Right cardiac atrium (tissue), 5 donors: ENCODE measurements at regions not wholly inside any gene's neighbourhood (a gene's known extent, or its start where the extent isn't known, plus 50 kb on each side); places are given as distances from the start of the nearest gene placed in this dataset.

Experiments
- ATAC-seq, 2 donors: fragments of 200-7000 bp; cut with Tn5 transposase; one replicate each; pipeline versions ENCODE4 v1.8.0 to v1.9.1; 2020; ENCODE audit warnings: moderate library complexity in 2 of 2, mild to moderate bottlenecking in 1 of 2
- DNase-seq, 3 donors: peaks; one replicate each; pipeline ENCODE4 v3.0.0-alpha.2; 2020
- H3K27ac ChIP-seq: one replicate; pipeline ENCODE4 v1.5.1; 2013; ENCODE audit warnings: mild to moderate bottlenecking, low read length, control low read depth, moderate library complexity
- H3K27me3 ChIP-seq: one replicate; pipeline ENCODE4 v1.6.1; 2013; ENCODE audit not compliant: control insufficient read depth, insufficient read depth
- H3K4me1 ChIP-seq: one replicate; pipeline ENCODE4 v1.6.1; 2013; ENCODE audit warnings: low read length; ENCODE audit not compliant: control insufficient read depth, insufficient read depth
- H3K4me3 ChIP-seq: one replicate; pipeline ENCODE4 v1.5.1; 2013; ENCODE audit warnings: low read length, control low read depth
- H3K9me3 ChIP-seq: one replicate; pipeline ENCODE4 v1.6.1; 2013; ENCODE audit warnings: low read length; ENCODE audit not compliant: control insufficient read depth
- WGBS: extraction: QIAGEN DNeasy Blood & Tissue Kit; methylation state at CpG from one replicate; pipeline ENCODE4 v1.1.7; 2013; 5-methylcytosine and 5-hydroxymethylcytosine counted together
- intact Hi-C, 4 donors: fragments of 100-400 bp; cut with DNase I; formaldehyde crosslinking; loops; one replicate each; pipeline versions ENCODE4 v1.11.0 to v1.14.0; 2022 to 2023
- donor health status: healthy with polysubstance abuse.
- donor health status: DM: no; HTN: yes; CAD: no.
- donor health status: DM: no; HTN: no; CAD: no.
- donor health status: DM: no; HTN: yes; CAD: no; lungs with severe emphysema.
- donor health status: DM: yes; HTN: yes; CAD: no.

DNA sequence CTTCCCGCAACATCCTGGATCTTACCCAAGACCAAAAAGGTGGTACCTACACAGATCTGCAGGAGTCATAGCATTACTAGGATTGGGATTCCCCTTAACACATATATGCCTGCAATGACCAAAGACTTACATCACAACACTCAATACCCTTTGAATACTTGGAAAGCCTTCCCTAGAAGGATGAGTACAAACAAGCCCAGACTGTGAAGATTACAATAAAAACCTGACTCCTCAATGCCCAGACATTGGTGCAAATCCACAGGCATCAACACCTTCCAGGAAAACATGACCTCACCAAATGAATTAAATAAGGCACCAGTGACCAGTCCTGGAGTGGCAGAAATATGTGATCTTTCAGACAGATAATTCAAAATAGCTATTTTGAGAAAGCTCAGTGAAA lies 326.8 kb downstream of the TBL1XR1 start:
- intact Hi-C loops = loop anchor here in 2 of 4 donors (5.0 to 10.0 kb wide), 3 partner anchors 64 to 1517 kb away; no protein-coding TSS in a partner anchor
- ATAC-seq (no peak), DNase-seq (no peak)
- peaks cover 3% of the 10 kb centered on the region for H3K4me1 ChIP-seq
- H3K27me3 ChIP-seq = no peaks in the 10 kb centered on the region
- H3K27ac ChIP-seq = no peak overlapping the region
- H3K4me3 ChIP-seq = no peak overlapping the region
- WGBS = 98% methylated on average over 1 of the region's 1 CpG
- no peaks in the 10 kb centered on the region for H3K9me3 ChIP-seq

- H3K27me3 ChIP-seq = no peaks in the 10 kb centered on the region
- WGBS = 66% methylated on average over 7 of the region's 7 CpGs
- ATAC-seq (no peak), DNase-seq (peak in 1 of 3 donors; percentile 16)
- H3K4me1 ChIP-seq = peaks cover 2% of the 10 kb centered on the region
- no peak overlapping the region for H3K4me3 ChIP-seq
- no peak overlapping the region for H3K27ac ChIP-seq
- H3K9me3 ChIP-seq = no peaks in the 10 kb centered on the region
- intact Hi-C loops = no loop called here
These were observed 329.3 kb downstream of the TBL1XR1 start for GRCh38 chr3:176867681-176868663.

- Histone ChIP-seq H3K4me3 (no peak overlapping the region), H3K9me3 (no peaks in the 10 kb centered on the region), H3K4me1 (no peaks in the 10 kb centered on the region), H3K27me3 (no peaks in the 10 kb centered on the region), H3K27ac (no peak overlapping the region)
- ATAC-seq = no peak
- DNase-seq = peak in 1 of 3 donors; percentile 22
- 95% methylated on average over 4 of the region's 4 CpGs for WGBS
- intact Hi-C loops = no loop called here
These were observed 336.1 kb downstream of the TBL1XR1 start for GRCh38 chr3:176861137-176861536.

GRCh38 chr3:176856721-176857120 lies 340.6 kb downstream of the TBL1XR1 start:
- Histone ChIP-seq H3K9me3 (no peaks in the 10 kb centered on the region), H3K4me3 (no peak overlapping the region), H3K27me3 (no peaks in the 10 kb centered on the region), H3K4me1 (no peaks in the 10 kb centered on the region), H3K27ac (no peak overlapping the region)
- intact Hi-C loops = no loop called here
- no peak for ATAC-seq
- no peak for DNase-seq

DNA sequence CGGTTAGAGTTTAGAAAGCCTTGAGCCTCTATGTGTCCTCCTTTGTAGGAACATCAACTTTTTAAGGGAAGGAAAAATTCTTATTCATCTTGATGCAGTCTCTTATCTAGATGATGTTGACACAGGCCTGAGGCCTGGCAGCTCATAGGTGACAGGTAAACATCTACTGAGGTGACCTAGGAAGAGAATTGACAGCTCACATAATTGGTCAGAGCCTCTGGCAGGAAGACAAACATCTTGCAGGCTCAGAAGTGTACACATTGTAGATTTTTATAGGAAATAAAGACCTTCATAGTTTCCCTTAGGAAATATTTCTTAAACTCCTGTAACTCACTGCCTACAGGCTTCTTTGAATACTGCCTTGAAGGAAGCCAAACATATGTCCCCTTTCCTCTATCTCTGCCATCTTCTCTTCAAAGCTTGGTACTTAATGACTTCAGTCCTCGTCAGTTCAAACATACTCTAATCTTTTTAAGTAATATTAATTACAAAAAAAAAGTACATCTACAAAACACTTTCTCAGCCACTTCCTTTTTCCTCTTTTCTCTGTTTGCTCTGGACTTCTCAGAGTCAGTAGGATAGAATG lies 341.3 kb downstream of the TBL1XR1 start:
- ATAC-seq = no peak
- no peak overlapping the region for H3K27ac ChIP-seq
- no peaks in the 10 kb centered on the region for H3K27me3 ChIP-seq
- 75% methylated on average over 2 of the region's 2 CpGs for WGBS
- H3K4me3 ChIP-seq = no peak overlapping the region
- H3K9me3 ChIP-seq = no peaks in the 10 kb centered on the region
- DNase-seq = no peak
- no peaks in the 10 kb centered on the region for H3K4me1 ChIP-seq
- intact Hi-C loops = no loop called here

GRCh38 chr3:176855213-176855612 lies 342.1 kb downstream of the TBL1XR1 start:
- H3K27me3 ChIP-seq = no peaks in the 10 kb centered on the region
- ATAC-seq = no peak
- H3K27ac ChIP-seq = no peak overlapping the region
- no peaks in the 10 kb centered on the region for H3K9me3 ChIP-seq
- 84% methylated on average over 4 of the region's 4 CpGs for WGBS
- intact Hi-C loops = no loop called here
- DNase-seq = no peak
- H3K4me1 ChIP-seq = no peaks in the 10 kb centered on the region
- H3K4me3 ChIP-seq = no peak overlapping the region

DNA sequence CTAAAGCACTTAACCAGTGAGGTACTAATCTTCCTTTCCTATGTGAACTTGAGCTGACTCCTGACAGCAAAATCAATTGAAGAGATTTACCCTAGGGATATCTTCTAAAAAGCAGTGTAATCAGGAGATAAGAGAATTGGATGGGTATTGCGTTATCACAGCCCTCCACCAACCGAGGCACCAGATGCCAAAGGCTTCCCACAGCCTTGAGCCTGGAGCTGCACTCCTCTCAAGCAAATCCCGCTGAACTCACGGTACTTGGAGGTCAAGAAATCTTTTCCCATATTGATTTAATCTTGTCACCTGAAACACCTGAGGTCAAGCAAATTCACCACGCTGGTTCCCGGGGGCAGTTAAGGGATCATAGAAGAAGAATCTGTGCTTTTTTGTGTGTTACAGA lies 346.8 kb downstream of the TBL1XR1 start:
- intact Hi-C loops = no loop called here
- WGBS = 63% methylated on average over 6 of the region's 6 CpGs
- ATAC-seq = no peak
- H3K4me1 ChIP-seq = no peaks in the 10 kb centered on the region
- no peaks in the 10 kb centered on the region for H3K27me3 ChIP-seq
- no peak for DNase-seq
- H3K9me3 ChIP-seq = no peaks in the 10 kb centered on the region
- H3K27ac ChIP-seq = no peak overlapping the region
- H3K4me3 ChIP-seq = no peak overlapping the region

DNA sequence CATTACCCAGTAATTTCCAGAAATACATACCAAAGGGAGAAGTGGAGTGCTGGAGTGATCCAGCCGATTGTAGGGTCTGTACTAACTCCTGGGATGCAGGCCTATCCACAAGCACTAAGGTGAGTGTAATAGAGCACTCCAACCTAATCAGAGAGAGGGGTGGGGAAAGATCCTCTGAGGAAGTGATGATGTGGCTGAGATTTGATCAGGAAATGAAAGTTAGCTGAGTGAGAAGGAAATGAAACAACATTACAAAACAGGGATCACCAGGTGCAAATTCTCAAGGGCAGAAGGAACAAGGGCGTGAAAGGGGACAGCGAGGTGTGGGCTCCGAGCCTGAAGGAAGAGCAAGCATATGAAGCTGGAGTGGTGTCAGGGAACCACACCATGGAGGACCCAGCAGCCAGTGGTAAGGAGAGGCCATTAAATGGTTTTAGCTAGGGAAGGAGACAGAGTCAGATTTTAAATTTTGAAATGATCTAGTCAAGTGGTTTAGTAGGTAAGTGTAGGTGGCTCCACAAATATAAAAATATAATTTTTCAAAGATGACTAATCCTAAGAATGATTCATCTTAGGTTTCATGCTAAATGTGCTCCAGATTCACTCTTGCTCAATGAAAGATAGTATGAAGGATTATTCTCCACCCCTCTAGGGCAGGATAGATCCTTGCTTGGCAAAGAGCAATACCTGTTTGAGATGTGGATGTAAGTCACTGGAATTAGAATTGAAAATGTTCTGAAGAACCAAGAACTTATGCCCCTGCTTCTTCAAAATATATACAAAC lies 348.7 kb downstream of the TBL1XR1 start:
- Histone ChIP-seq H3K4me1 (no peaks in the 10 kb centered on the region), H3K27ac (no peak overlapping the region), H3K9me3 (no peaks in the 10 kb centered on the region), H3K4me3 (no peak overlapping the region), H3K27me3 (no peaks in the 10 kb centered on the region)
- ATAC-seq = no peak
- no peak for DNase-seq
- 66% methylated on average over 4 of the region's 4 CpGs for WGBS
- intact Hi-C loops = no loop called here

- ATAC-seq = no peak
- H3K9me3 ChIP-seq = no peaks in the 10 kb centered on the region
- H3K4me1 ChIP-seq = no peaks in the 10 kb centered on the region
- no peaks in the 10 kb centered on the region for H3K27me3 ChIP-seq
- H3K4me3 ChIP-seq = no peak overlapping the region
- WGBS = 84% methylated on average over 2 of the region's 2 CpGs
- intact Hi-C loops = no loop called here
- H3K27ac ChIP-seq = no peak overlapping the region
- DNase-seq = no peak
These were observed 354.4 kb downstream of the TBL1XR1 start for GRCh38 chr3:176842914-176843313.

DNA sequence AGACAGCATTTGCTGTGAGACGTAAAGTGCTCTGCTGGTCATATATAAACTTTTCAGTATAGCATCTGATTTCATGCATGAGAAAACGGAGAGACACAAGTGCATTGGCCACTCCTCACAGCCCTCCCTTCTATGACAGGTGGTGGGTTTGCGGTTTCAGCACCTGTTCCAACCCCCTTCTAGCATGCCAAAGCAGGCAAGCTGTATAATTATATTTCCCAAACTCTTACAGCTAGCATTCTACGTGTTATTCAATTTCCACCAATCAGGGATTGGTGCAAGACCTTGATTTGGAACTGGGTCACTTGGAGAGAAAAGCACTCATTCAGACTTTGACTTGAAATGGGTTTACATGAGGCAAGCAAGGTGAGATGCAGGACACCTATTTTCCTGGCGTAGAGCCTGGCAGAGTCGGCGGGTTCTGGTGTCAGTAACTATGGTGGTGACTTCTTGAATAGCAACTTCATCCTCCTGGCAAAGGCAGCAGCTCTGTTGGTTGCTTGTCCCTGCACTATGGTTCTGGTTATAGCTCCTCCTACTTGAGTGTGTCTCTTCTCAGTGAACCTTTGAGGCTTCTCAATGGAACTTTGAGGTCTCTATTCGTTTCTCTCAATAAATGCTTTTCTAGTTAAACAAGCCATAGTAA lies 356.5 kb downstream of the TBL1XR1 start:
- no peaks in the 10 kb centered on the region for H3K27me3 ChIP-seq
- H3K4me1 ChIP-seq = no peaks in the 10 kb centered on the region
- WGBS = 88% methylated on average over 8 of the region's 8 CpGs
- H3K27ac ChIP-seq = no peak overlapping the region
- no peaks in the 10 kb centered on the region for H3K9me3 ChIP-seq
- intact Hi-C loops = no loop called here
- no peak overlapping the region for H3K4me3 ChIP-seq
- ATAC-seq (no peak), DNase-seq (no peak)
